ENCODE measurements at regions not wholly inside any gene's neighbourhood (a gene's known extent, or its start where the extent isn't known, plus 50 kb on each side); places are given as distances from the start of the nearest gene placed in this dataset.
A peak's percentile ranks its signal among the peaks of the same experiment; 100 is the strongest.

GRCh38 chr10:4522296-4523000 lies 303.6 kb upstream of the AKR1E2 start:
- in situ Hi-C loops (cut with HindIII; ENCODE audit: low sequenced_read_pairs), result no loop called here
- DNase-seq (ENCODE audit: low spot score), result no peak

GRCh38 chr10:4519658-4520402 lies 306.2 kb upstream of the AKR1E2 start:
- DNase-seq (ENCODE audit: low spot score), result no peak
- in situ Hi-C loops (cut with HindIII; ENCODE audit: low sequenced_read_pairs), result no loop called here

- no peak for DNase-seq (ENCODE audit: low spot score)
- in situ Hi-C loops (cut with HindIII; ENCODE audit: low sequenced_read_pairs), result no loop called here
Measured at GRCh38 chr10:4517746-4518145, 308.3 kb upstream of the AKR1E2 start.

- peak; percentile 70 for DNase-seq (ENCODE audit: low spot score)
- in situ Hi-C loops (cut with HindIII; ENCODE audit: low sequenced_read_pairs), result no loop called here
Measured at GRCh38 chr10:4515721-4516120, 310.3 kb upstream of the AKR1E2 start.

GRCh38 chr10:4514445-4515108 lies 311.4 kb upstream of the AKR1E2 start:
- no peak for DNase-seq (ENCODE audit: low spot score)
- in situ Hi-C loops (cut with HindIII; ENCODE audit: low sequenced_read_pairs), result no loop called here

GRCh38 chr10:4512671-4513240 lies 313.3 kb upstream of the AKR1E2 start:
- peak; percentile 14 for DNase-seq (ENCODE audit: low spot score)
- in situ Hi-C loops (cut with HindIII; ENCODE audit: low sequenced_read_pairs), result no loop called here

GRCh38 chr10:4512196-4512595 lies 313.8 kb upstream of the AKR1E2 start:
- in situ Hi-C loops (cut with HindIII; ENCODE audit: low sequenced_read_pairs), result no loop called here
- no peak for DNase-seq (ENCODE audit: low spot score)

- in situ Hi-C loops (cut with HindIII; ENCODE audit: low sequenced_read_pairs), result no loop called here
- DNase-seq (ENCODE audit: low spot score), result no peak
Measured at GRCh38 chr10:4511509-4511908, 314.5 kb upstream of the AKR1E2 start.

- no peak for DNase-seq (ENCODE audit: low spot score)
- in situ Hi-C loops (cut with HindIII; ENCODE audit: low sequenced_read_pairs), result no loop called here
Measured at GRCh38 chr10:4509405-4509804, 316.6 kb upstream of the AKR1E2 start.

- in situ Hi-C loops (cut with HindIII; ENCODE audit: low sequenced_read_pairs), result no loop called here
- DNase-seq (ENCODE audit: low spot score), result no peak
Measured at GRCh38 chr10:4506095-4506494, 319.9 kb upstream of the AKR1E2 start.

- in situ Hi-C loops (cut with HindIII; ENCODE audit: low sequenced_read_pairs), result no loop called here
- no peak for DNase-seq (ENCODE audit: low spot score)
Measured at GRCh38 chr10:4504550-4504949, 321.5 kb upstream of the AKR1E2 start.

GRCh38 chr10:4503076-4503475 lies 322.9 kb upstream of the AKR1E2 start:
- in situ Hi-C loops (cut with HindIII; ENCODE audit: low sequenced_read_pairs), result no loop called here
- no peak for DNase-seq (ENCODE audit: low spot score)

GRCh38 chr10:4501306-4501705 lies 324.7 kb upstream of the AKR1E2 start:
- DNase-seq (ENCODE audit: low spot score), result no peak
- in situ Hi-C loops (cut with HindIII; ENCODE audit: low sequenced_read_pairs), result no loop called here

- peak; percentile 79 for DNase-seq (ENCODE audit: low spot score)
- in situ Hi-C loops (cut with HindIII; ENCODE audit: low sequenced_read_pairs), result no loop called here
Measured at GRCh38 chr10:4498711-4499251, 327.2 kb upstream of the AKR1E2 start.

- in situ Hi-C loops (cut with HindIII; ENCODE audit: low sequenced_read_pairs), result no loop called here
Measured at GRCh38 chr10:4494551-4494950, 331.5 kb upstream of the AKR1E2 start.

GRCh38 chr10:4492202-4492601 lies 333.8 kb upstream of the AKR1E2 start:
- no peak for DNase-seq (ENCODE audit: low spot score)
- in situ Hi-C loops (cut with HindIII; ENCODE audit: low sequenced_read_pairs), result no loop called here

More at GRCh38 chr10:4494551-4494950, 331.5 kb upstream of the AKR1E2 start:
- no peak for DNase-seq (ENCODE audit: low spot score)

- in situ Hi-C loops (cut with HindIII; ENCODE audit: low sequenced_read_pairs), result no loop called here
Measured at GRCh38 chr10:4488904-4489303, 337.1 kb upstream of the AKR1E2 start.

GRCh38 chr10:4485636-4486035 lies 340.4 kb upstream of the AKR1E2 start:
- in situ Hi-C loops (cut with HindIII; ENCODE audit: low sequenced_read_pairs), result no loop called here
- DNase-seq (ENCODE audit: low spot score), result no peak

More at GRCh38 chr10:4488904-4489303, 337.1 kb upstream of the AKR1E2 start:
- DNase-seq (ENCODE audit: low spot score), result no peak

- no peak for DNase-seq (ENCODE audit: low spot score)
- in situ Hi-C loops (cut with HindIII; ENCODE audit: low sequenced_read_pairs), result no loop called here
Measured at GRCh38 chr10:4483811-4484210, 342.2 kb upstream of the AKR1E2 start.

- DNase-seq (ENCODE audit: low spot score), result no peak
Measured at GRCh38 chr10:4482659-4483058, 343.3 kb upstream of the AKR1E2 start.

More at GRCh38 chr10:4482659-4483058, 343.3 kb upstream of the AKR1E2 start:
- in situ Hi-C loops (cut with HindIII; ENCODE audit: low sequenced_read_pairs), result no loop called here

All from G401 (cell line).